Adrenal gland (tissue), 9 donors: ENCODE measurements at regions not wholly inside any gene's neighbourhood (a gene's known extent, or its start where the extent isn't known, plus 50 kb on each side); places are given as distances from the start of the nearest gene placed in this dataset.

Source experiments
- DNase-seq, 7 donors: peaks; one replicate each; pipeline ENCODE4 v3.0.0-alpha.2; 2019 to 2020
- H3K27ac ChIP-seq, 5 donors: fragments of 200-600 bp; sonication (generic) in 4 of 5; 1 replicate in 3 of 5; 2 replicates in 2 of 5; pipeline versions ENCODE4 v1.5.1 to v1.8.0; 2016 to 2020; ENCODE audit warnings: mild to moderate bottlenecking in 1 of 5
- H3K27me3 ChIP-seq: fragments of 200-600 bp; 2 replicates; pipeline ENCODE4 v1.8.0; 2021
- H3K36me3 ChIP-seq, 2 donors: fragments of 200-600 bp; replicated peaks in 1 of 2; 1 replicate in 1 of 2; 2 replicates in 1 of 2; pipeline versions ENCODE4 v1.5.1 to v1.8.0; 2018 to 2022
- H3K4me1 ChIP-seq, 2 donors: fragments of 200-600 bp; replicated peaks in 1 of 2; 1 replicate in 1 of 2; 2 replicates in 1 of 2; pipeline versions ENCODE4 v1.5.1 to v1.8.0; 2018 to 2021
- H3K4me3 ChIP-seq, 4 donors: fragments of 200-600 bp; sonication (generic) in 3 of 4; one replicate each; pipeline ENCODE4 v1.5.1; 2016 to 2018
- H3K9me3 ChIP-seq, 3 donors: fragments of 200-600 bp; sonication (generic) in 1 of 3; replicated peaks in 1 of 3; 1 replicate in 2 of 3; 2 replicates in 1 of 3; pipeline versions ENCODE4 v1.5.1 to v1.8.0; 2016 to 2021
- POLR2A ChIP-seq, 2 donors: fragments of 450-650 bp; IDR thresholded peaks; one replicate each; pipeline ENCODE4 v1.6.1; 2017; ENCODE audit warnings: antibody characterized with exemption in 2 of 2, mild to moderate bottlenecking in 2 of 2, moderate library complexity in 1 of 2
- WGBS, 4 donors: extraction: QIAGEN DNeasy Blood & Tissue Kit in 2 of 4; methylation state at CpG; one replicate each; pipeline versions ENCODE4 v1.1.5 to v1.1.7; 2013 to 2017; 5-methylcytosine and 5-hydroxymethylcytosine counted together
- intact Hi-C, 2 donors: fragments of 100-400 bp; cut with DNase I; formaldehyde crosslinking; loops; one replicate each; pipeline versions ENCODE4 v1.14.1 to v1.15.0; 2022 to 2023
- TF ChIP-seq, protein P1 (sequence below), 6 experiments: fragments of 450-650 bp in 4 of 6; fragments of 200-600 bp in 2 of 6; sonication (generic) in 1 of 6; IDR thresholded peaks; 1 replicate in 5 of 6; 2 replicates in 1 of 6; pipeline versions ENCODE4 v1.5.1 to v1.8.0; 2016 to 2021; ENCODE audit warnings: antibody characterized with exemption in 6 of 6, mild to moderate bottlenecking in 2 of 6, moderate library complexity in 1 of 6
- donor health status: healthy with polysubstance abuse.
- donor health status: Bipolar disorder and iron deficiency.
- donor health status: DM: yes; HTN: yes; CAD: no.
- donor health status: DM: no; HTN: no; CAD: no.
- donor health status: DM: no; HTN: no; CAD: no.

DNA sequence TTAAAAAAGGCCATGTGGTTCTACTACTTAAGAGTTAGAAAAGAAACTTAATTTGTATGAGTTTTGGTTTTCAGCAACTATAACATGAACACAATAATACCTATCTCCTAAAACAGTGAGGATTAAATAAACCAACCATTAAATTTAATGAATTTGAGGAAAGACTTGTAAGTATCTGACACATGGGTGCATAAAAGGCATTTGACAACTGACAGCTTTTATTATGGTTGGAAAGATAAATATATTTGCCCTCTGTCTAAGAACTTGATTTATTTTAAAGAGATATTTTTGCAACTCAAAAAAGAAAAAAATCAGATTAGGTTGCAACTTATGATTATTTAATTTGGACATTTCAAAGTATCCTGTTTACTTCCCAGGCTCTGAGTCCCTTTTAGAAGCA, 217.9 kb upstream of the EEA1 start:
- H3K36me3 ChIP-seq: no peaks in the 10 kb centered on the region
- no peak overlapping the region for H3K27ac ChIP-seq
- intact Hi-C loops: no loop called here
- DNase-seq: no peak
- H3K4me1 ChIP-seq: no peaks in the 10 kb centered on the region
- TF ChIP-seq, protein P1, sequence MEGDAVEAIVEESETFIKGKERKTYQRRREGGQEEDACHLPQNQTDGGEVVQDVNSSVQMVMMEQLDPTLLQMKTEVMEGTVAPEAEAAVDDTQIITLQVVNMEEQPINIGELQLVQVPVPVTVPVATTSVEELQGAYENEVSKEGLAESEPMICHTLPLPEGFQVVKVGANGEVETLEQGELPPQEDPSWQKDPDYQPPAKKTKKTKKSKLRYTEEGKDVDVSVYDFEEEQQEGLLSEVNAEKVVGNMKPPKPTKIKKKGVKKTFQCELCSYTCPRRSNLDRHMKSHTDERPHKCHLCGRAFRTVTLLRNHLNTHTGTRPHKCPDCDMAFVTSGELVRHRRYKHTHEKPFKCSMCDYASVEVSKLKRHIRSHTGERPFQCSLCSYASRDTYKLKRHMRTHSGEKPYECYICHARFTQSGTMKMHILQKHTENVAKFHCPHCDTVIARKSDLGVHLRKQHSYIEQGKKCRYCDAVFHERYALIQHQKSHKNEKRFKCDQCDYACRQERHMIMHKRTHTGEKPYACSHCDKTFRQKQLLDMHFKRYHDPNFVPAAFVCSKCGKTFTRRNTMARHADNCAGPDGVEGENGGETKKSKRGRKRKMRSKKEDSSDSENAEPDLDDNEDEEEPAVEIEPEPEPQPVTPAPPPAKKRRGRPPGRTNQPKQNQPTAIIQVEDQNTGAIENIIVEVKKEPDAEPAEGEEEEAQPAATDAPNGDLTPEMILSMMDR (IDR thresholded peaks at IDR 0.05): no peak
- no peak for TF ChIP-seq POLR2A (IDR thresholded peaks at IDR 0.05)
- no peaks in the 10 kb centered on the region for H3K27me3 ChIP-seq
- no peaks in the 10 kb centered on the region for H3K9me3 ChIP-seq
- H3K4me3 ChIP-seq: no peak overlapping the region

DNA sequence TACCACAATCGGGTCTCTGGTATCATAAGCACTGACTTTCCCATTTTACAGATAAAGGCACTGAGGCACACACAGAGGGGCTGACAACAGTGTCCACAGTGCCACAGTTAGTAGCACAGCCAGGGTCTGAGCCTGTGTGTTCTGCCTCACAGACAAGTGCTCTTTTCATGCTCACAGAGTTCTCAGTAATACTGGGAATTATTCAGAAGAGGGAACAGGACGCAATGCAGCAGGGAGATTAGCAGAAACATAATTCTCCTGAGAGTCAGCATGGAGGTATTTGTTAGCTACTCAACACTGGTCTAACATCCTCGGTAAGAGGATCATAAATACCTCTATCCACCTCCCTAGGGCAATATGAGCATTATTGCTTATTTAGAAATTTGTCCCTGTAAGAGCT, 219.3 kb upstream of the EEA1 start:
- Histone ChIP-seq H3K9me3 (no peaks in the 10 kb centered on the region), H3K4me1 (no peaks in the 10 kb centered on the region), H3K36me3 (no peaks in the 10 kb centered on the region), H3K4me3 (no peak overlapping the region), H3K27ac (no peak overlapping the region), H3K27me3 (no peaks in the 10 kb centered on the region)
- no peak for DNase-seq
- intact Hi-C loops: no loop called here
- TF ChIP-seq, protein P1 (IDR thresholded peaks at IDR 0.05): no peak
- TF ChIP-seq POLR2A (IDR thresholded peaks at IDR 0.05): no peak
- WGBS, 4 donors: 76 to 85% (median 83%) methylated on average over 3 of the region's 3 CpGs

DNA sequence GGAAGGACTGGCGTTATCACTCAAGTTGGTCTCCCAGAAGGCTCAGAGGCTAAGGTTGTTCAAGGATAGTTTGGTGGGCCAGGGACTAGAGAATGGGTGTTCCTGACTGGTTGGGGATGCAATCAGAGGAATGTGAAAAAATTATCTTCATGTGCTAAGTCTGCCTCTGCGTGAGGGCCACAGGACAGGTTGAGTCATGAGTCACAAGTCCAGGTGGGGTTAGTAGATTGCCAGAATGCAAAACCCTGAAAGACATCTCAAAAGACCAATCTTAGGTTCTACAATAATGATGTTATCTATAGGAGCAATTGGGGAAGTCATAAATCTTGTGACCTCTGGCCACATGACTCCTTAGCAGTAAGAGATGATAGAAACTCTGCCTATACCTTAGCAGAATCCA, 220.1 kb upstream of the EEA1 start:
- Histone ChIP-seq H3K4me3 (no peak overlapping the region), H3K27me3 (no peaks in the 10 kb centered on the region), H3K9me3 (no peaks in the 10 kb centered on the region), H3K4me1 (no peaks in the 10 kb centered on the region), H3K36me3 (no peaks in the 10 kb centered on the region), H3K27ac (no peak overlapping the region)
- intact Hi-C loops: no loop called here
- DNase-seq: no peak
- no peak for TF ChIP-seq POLR2A (IDR thresholded peaks at IDR 0.05)
- TF ChIP-seq, protein P1 (IDR thresholded peaks at IDR 0.05): no peak
- 93 to 96% (median 95%) methylated on average over 2 of the region's 2 CpGs for WGBS, 4 donors

DNA sequence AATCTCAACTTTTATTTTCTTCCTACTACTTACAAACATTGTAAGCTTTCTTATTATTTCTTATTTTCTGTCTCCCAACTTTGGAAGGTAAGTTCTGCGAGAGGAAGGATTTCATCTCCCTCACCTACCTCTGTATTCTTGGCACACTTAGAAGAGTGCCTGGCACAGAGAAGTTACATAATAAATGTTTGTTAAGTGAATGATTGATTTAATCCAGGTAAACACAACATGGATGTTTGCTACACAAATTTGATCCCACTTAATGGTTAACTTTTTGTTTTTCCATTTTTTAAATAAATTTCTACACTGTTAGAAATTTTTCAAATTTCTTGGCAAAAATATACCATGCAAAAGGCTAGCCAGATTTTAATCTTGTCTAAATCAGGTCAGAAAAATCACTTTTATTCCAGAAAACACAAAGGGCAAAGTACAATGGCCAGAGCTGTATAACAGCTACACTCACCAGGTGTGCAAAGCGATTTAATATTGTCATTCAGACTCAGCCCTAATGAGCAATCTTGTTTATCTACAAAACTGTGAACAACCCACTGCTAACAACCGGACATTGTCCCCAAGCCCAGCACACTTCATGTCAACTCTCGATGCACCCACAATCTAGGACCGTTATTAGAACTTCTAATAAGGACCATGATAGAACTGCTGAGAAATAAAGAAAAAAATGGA, 222.1 kb upstream of the EEA1 start:
- TF ChIP-seq POLR2A (IDR thresholded peaks at IDR 0.05): no peak
- TF ChIP-seq, protein P1 (IDR thresholded peaks at IDR 0.05): no peak
- no peaks in the 10 kb centered on the region for H3K27me3 ChIP-seq
- WGBS, 4 donors: 91 to 95% (median 93%) methylated on average over 5 of the region's 5 CpGs
- DNase-seq: no peak
- H3K4me1 ChIP-seq: peaks cover 0 to 5% of the 10 kb centered on the region in 2 donors
- H3K36me3 ChIP-seq: no peaks in the 10 kb centered on the region
- no peak overlapping the region for H3K27ac ChIP-seq
- H3K9me3 ChIP-seq: no peaks in the 10 kb centered on the region
- H3K4me3 ChIP-seq: no peak overlapping the region
- intact Hi-C loops: no loop called here
